GM18511 (cell line): ENCODE measurements at regions not wholly inside any gene's neighbourhood (a gene's known extent, or its start where the extent isn't known, plus 50 kb on each side); places are given as distances from the start of the nearest gene placed in this dataset.
A peak's percentile ranks its signal among the peaks of the same experiment; 100 is the strongest.

Experiments
- ATAC-seq: cut with Tn5 transposase; IDR thresholded peaks from one replicate; pipeline ENCODE4 v1.9.1; 2021; ENCODE audit warnings: mild to moderate bottlenecking, moderate library complexity; ENCODE audit not compliant: unreplicated experiment

DNA sequence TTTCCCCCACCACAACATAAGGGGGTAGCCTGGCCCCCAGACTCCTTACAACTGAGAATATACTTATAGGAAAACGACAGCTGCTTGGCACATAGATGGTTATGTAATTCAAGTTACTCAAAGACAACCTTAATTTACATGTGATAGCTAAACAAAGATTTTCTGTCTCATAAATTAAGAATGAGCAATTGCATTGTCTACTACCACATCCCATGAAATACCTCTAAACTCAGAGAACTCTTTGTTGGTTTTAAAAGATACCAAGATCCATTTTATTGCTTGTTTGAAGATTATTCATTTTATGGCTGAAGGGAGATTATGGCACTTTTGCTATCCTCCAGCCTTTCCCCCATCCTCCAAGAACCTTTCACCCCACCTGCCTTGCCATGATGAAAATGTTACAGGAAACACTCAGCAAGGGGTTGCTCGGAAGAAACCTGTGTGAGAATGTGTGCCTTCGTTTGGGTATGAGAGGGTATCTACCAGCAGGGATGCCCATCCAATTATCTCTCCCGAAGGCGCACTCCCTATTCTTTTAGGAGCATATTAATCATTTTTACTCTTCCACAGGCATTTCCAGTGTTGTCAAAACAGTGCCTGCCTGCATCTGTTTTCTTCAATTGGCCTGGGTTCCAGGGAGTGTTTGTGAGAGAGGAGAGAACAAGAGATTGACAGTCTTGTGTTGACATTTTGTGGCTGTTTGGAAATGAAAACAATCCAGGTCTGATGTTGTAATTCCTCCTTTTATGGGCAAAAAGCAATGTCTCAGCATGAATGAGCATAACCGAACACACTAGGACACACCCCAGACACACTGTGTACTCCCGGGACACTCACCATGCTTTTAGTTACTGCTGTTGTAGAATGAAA, 208.0 kb upstream of the ANKRD55 start:
- no peak for ATAC-seq

DNA sequence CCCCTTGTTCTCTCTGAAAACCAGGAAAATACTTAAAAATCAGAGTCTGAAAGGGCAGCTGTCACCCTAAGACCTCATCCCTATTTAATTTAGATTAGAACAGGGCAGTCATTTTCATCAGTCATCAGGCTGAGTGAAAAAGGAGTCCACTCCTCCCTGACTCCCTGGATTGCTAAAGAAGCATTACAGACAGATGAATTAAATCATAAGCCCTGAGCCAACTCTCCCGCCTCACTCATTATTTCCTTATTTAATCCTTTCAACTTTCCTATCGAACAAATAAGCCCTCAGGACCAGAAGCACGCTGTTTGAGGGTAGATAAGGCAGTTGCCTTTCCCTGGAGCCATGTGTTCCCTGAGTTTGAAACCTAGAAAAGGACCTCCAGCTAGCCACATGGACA, 201.9 kb upstream of the ANKRD55 start:
- ATAC-seq: no peak

DNA sequence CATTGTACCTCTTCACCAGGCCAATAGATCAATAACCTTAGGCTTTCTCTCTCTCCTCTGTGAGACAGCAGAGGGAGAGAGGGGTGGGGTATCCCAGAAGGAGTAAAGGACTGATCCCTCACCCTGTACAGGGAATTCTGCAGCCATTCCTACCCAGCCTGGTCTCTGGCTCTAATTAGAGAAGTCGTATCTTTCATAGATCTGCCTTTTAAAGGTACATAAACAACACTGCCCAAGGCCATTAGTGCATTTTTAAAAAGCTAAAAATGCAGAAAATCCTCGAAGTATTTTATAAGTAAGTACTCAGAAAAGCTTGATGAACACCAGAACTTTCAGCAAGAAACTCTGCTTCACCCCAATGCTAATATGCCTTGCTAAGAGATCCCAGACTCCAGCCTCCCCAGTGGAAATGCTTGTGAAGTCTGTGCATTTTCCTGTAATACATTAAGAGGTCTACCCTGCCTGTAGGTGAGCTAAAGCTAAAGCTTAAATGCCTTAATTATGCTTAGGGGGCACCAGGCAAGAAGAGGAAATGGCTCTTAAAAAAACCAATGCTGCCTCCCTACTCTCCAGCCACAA, 200.0 kb upstream of the ANKRD55 start:
- ATAC-seq: no peak

DNA sequence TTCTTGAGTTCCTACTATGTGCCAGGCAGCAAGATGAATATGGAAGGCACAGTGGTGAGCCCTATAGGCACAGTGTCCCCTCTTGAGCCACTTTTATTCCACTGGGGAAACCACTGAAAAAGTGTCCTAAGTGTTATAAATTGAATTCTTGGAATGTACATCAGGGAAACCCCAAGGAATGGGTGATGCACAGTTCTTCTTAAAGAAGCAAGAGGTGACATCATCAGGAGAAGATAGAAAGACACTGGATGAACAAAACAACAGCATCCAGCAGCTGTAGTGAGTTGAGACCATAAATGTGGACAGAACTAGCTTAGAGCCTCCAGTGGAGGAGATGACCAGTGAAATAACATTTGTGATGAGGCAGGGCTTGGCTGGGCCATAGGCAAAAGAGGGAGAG, 199.2 kb upstream of the ANKRD55 start:
- ATAC-seq: no peak

DNA sequence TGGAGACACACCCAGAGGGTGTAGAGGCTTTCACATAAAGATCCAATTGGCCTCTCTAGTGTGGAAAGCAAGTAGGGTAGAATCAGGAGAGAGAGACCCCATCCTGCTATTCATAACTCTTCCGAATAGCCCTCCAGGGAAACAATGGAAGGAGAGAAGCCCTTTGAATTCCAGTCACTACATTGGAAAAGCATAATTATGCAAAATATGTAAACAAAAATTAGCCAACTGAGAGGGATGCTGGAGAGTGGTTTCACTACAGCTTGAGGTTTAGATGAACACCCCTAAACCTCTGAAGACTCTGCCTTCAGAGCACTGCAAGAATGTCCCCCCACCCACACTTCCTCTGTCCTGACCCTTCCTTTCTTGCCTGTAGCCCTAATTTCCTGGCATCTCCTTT, 197.3 kb upstream of the ANKRD55 start:
- ATAC-seq: no peak

DNA sequence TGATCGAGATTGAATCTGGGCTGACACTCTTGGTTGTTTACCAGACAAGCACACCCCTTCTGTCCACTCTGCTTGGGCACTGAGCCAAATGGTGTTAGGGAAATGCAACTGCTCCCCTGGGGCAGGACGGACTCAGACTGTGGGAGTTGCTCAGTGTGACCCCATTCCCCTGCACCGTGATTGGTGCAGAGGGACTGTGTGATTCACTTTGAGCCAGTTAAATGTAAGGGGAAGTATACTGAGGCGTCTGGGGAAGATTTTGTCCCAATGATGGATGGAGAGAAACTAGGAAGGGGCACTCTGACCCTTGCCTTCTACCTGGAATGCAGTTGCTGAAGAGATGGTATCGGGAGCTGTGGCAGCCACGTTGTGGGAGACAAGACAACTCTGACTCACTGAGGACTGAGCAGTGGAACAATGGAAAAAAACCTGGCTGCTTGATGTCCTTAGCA, 196.0 kb upstream of the ANKRD55 start:
- ATAC-seq: no peak

DNA sequence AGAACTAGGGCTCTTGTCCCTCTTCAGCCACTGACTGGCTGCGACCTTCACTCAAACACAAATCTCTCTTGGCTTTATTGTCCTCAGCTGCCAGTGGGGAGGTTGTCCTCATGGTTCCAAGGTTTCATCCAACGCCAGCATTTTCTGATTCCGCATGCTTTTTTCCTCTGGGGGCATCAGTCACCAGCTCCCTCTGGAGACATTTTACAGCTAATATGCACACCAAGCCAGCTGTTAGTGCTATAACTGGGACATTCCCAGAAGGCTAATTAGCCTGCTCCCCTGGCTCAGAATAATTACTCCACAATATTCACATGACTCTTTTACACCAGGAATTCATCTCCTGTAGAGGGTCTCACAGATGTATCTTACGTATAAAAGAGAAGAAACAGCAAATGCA, 193.6 kb upstream of the ANKRD55 start:
- no peak for ATAC-seq

DNA sequence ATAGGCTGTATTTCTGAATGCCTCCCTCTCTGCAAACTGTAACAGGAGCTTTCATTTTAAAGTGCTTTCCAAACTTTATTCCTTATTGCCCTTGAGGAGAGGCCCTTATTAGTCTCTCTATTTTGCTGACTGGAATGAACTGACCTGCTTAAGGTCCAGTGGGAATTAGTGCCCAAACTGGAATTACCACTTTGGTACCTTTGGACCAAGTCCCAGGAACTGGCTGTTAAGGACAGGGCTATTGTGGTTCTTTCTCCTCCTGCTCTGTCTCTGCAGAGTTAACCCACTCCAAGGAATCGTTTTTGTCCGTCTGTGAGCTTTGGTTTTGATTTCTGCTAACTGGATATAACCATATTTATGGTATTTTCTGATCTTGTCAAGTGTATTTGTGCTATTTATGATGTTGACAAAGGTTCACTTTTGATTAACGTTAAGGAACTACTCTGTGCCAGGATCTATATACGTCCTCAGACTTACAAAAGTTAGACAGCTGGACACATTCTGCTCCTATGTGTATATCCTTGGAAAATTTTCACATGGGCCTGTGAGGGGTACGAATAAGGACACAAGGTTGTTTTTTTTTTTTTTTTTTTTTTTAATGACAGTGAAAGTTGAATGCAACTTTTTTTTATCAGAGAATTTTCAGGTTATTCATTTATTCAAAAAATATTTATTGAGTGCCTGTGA, 189.1 kb upstream of the ANKRD55 start:
- ATAC-seq: no peak

DNA sequence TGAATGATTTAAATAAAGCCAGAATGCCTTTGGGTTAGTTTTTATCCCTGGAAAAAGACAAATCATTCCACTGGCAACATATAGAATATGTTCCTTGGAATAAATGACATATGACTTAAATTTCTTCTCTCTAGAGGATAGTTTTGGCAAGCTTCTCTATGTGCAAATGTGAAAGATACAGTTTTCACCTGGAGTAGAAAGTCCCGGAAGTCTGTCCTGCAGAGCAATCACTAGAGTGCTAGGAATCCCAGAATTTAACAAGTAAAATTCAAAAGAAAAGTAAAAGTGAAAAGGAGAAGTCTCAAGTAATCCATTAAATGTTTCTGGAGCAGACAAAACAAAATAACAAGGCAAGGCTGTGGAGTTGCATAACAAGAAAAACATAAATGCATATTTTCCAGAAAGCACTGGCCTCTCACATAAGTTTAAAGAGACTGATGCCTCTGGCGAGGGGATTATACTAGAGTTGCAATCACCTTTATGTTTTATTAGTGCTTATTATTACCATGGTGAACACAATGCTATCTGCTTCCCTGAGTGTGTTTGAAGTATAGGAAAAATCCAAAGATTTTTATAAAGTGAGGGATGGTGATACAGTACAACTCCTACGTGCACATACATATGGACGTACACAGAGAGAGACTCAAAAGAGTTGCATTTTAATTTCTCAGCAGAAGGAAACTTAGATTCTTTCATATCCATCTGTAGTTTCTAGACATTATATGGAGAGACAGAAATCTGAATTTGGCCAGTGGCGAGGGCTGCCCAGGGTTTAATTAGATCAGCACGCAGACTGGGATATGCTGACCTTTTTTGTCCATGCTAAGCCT, 188.3 kb upstream of the ANKRD55 start:
- ATAC-seq: no peak

DNA sequence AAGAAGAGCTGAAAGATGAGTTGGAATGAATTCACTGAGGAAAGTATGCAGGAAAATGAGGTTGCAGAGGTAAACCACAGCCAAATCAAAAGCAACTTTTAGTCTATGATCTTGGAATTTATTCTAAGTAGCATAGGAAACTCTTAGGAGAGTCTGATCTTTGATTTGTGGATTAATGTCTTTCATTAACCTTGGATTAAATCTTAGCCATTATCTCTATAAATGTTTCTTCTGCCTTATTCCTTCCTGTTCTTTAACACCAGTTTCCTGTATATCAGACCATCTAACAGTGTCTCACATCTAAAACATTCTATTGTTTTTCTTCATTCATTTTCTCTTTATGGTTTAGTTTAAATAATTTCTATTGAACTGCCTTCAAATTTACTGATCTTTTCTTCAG, 187.2 kb upstream of the ANKRD55 start:
- ATAC-seq: no peak

DNA sequence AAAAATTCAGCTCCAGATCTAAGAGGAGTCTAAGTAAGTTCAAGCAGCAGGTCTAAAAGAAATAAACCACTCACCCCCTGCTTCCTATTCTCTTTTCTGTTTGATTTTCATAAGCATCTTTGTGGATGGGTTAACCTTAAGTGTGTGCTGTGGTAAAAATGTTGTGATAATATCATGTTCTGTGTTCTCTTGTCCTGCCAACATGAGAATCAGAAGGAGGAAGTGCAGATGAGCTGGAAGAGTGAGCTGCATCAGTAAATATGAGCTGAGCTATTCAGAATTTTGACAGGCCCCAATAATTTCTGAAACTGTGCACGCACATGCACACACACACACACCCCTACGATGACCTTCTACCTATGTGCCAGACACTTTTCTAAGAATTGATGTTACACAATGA, 186.5 kb upstream of the ANKRD55 start:
- no peak for ATAC-seq

DNA sequence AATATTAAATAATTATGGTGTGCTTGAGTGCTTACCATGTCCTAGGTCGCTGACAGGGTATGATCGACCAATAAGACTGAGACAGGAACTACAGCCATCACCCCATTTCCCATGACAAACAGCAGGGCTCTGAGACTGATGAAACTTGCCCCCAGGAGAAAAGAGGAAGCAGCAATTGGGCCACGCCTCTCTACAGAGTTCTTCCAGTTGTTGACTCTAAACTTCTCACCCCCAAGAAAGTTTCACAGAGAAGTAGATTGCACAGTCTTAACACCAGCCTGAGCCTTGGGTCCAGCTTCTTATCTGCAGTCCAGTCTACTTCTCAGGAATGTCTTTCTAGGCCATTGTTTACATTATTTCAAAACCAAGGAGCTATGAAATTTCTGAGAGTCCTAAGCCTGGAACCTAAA, 182.2 kb upstream of the ANKRD55 start:
- peak; percentile 88 for ATAC-seq

DNA sequence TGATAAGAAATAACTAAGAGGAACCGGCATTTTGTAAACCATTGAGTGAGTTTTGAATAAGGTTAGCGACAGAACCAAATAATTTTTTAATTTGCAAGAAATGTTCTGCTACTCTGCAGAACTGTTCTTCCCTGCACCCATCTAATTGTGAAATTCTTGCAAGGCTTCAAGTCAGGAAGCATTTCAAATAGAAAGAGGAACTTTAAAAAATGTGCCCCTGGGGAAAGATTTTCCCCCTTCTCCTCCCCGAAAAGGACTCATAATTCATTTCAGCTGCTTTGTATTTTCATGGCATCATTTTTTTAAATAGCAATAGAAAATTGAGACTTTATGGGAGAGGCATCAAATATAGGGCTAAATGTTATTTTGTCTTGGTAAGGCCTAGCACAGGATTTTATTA, 180.9 kb upstream of the ANKRD55 start:
- no peak for ATAC-seq

DNA sequence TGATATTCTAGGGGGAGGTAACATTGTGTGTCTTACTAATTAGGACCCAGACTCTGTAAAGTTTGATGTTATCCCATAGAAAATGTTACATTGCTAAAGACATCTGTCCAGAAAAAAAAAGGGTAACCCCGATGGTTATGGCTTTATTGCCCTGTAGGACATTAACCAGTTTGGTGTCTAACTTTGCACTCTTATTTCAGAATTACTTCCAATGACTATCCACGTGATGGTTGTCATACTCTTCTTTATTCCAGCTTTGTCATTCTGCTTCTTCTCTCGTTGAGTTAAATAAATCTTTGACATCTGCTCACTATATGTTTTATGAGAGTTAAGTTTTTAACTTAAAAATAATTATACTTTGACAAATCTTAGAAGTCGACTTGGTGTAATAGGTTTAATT, 180.4 kb upstream of the ANKRD55 start:
- no peak for ATAC-seq

DNA sequence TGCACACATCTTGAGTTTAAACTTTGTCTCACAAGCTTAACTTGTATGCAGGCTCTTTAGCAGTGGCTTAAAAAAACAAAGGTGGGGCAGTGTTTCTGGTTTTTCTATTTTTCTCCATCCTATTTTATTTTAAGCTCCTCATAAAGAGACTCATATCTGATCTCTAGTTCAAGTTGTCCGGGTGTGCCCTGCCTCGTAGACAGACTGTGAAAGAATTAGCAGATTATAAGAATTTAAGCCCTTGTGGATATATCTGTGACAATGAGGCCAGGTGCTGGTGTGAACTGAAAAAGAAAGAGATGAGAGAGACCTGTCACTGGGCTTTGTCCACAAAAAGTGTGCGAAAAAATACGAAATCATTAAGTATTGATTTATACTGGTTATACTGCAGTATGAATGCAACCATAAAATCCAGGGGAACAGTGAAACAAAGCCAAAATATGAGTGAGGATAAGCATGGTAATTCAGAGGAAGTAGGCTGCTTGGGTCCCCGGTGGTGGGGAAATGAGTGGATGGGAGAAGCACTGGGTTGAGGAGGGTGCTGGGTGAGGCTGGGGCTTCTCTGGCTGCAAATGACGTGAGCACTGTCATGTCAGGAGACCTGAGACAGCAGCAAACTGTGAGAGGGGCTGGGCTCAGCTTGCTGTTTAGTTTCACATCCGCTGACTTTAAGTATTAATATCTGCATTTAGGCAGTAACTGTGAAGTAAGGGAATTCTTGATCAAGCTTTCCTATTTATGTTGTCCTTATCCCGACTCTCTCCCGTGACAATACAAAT, 179.7 kb upstream of the ANKRD55 start:
- ATAC-seq: peak; percentile 87

DNA sequence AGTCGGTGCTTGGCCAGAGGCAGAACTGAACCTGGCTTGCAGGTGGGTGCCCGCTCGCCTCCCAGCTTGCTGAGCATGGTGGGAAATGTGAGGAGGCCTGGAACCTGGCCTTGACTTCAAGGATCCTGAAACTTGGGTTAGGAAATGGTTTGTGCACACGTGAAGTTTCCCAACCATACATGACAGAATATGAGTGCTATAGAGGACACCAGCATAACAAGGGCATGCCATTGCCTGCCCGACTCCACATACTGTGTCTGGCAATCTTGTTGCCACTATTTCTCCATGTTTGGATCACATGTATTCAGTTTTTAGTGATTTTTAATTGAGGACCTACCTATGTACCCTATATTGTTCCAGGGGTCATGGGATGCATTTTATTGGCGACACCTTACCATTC, 177.6 kb upstream of the ANKRD55 start:
- no peak for ATAC-seq

DNA sequence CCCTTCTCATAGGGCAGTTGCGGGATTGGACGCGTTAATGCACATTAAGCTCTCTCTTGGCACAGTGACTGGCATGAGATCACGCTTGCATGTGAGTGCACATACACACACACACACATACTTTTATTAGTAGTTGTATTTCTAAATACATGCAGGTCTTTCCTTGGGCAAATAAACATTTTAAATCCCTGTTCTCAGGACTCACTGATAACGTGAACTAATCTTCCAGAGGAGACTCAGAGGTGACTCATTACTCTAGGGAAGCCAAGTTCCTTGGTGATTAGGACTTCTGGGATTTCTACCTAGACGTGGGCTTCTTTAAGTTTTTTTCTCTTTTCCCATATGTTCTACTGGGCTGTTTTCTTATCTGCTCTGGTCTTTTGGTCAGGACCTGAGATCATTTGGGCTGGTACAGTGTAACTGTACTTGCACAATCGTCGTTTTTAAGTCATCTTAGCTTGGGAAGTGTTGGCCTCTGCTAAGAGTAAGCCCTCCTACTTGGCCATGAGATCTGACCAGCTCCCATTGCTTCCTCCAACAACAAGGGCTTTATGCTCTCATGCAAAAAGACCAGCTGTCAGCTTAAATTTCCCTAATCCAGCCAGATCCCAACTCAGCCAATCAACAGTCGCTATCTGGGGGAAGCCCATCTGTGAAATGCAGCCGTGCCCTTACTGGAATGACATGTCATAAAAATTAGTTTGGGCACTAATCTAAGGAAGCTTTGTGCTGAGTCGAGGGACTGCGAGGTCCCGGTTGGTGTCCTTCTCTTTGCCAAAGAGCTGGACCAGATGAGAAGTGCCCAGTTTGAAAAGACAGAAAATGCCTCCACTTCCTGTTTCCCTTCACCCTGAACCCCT, 176.4 kb upstream of the ANKRD55 start:
- no peak for ATAC-seq

DNA sequence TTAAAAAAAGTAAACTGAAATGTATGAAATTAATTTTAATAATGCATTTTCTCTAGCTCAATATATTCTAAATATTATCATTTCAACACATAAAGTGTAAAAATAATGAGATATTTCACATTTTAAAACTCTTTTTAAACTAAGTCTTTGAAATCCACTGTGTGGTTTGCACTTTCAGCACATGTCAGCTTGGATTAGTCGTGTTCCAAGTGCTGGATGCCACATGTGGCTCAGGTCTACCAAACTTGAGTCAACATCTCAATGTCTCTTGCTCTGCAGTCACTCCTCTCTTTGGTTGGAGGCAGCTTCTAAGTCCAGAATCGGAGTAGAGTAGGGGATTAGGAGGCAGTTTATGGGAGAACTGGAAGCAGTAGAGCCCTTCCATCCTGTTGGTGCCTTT, 173.7 kb upstream of the ANKRD55 start:
- no peak for ATAC-seq

DNA sequence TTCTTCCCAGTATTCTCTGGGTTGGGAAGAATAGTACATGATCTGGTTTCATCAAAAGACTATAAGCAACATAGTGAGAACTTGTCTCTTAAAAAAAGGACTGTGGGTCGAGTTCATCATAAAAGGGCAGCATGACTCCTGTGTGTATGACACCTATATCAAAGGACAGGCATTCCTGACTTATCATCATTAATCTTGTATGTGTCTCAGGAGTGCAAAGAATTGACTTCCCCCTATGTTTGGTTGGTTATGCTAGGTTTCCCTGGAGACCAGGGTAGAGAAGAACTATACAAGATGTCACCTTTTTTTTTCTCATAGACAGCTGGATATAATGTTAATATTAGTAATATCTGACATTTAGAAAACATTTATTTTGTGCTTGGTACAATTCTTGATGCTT, 173.1 kb upstream of the ANKRD55 start:
- ATAC-seq: no peak
